ENCODE measurements at regions not wholly inside any gene's neighbourhood (a gene's known extent, or its start where the extent isn't known, plus 50 kb on each side); places are given as distances from the start of the nearest gene placed in this dataset.

DNA sequence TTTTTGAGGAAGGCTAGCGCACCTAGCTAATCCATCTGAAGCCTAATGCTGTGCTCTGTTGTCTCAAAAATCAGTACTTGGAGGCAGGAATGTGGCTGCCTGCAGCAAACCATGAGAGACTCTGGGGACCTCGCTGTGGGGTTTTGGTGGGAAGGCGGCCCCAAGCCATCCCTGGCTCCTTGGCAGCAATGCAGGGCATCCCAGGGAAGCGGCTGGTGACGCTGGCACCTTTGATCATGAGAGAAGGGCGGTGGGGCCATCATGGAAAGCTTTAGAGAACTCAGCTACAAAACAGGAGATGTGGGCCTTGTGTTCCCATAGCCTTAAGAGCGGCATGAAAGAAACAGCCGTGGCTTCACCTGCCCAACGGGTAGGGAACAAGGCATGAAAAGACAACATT, 101.1 kb upstream of the SFSWAP start:
- Histone ChIP-seq H3K27me3 (ENCODE audit: insufficient read depth, low read depth, low read length) (no peaks in the 10 kb centered on the region), H3K36me3 (ENCODE audit: insufficient read depth, low read length) (no peaks in the 10 kb centered on the region), H3K79me2 (replicated peaks; ENCODE audit: insufficient read depth, low read length) (no peaks in the 10 kb centered on the region), H4K20me1 (ENCODE audit: insufficient read depth) (no peaks in the 10 kb centered on the region), H3K9me3 (ENCODE audit: low read length) (no peaks in the 10 kb centered on the region), H3K4me3 (ENCODE audit: low read length) (no peak overlapping the region), H3K9me2 (ENCODE audit: insufficient read depth, low read length) (no peaks in the 10 kb centered on the region), H3K9ac (ENCODE audit: low read length) (no peak overlapping the region), H2AFZ (ENCODE audit: low read depth, low read length) (no peak overlapping the region), H3K27ac (ENCODE audit: low read length) (no peak overlapping the region), H3F3A (ENCODE audit: insufficient read depth, low read length, poor library complexity, severe bottlenecking) (no peaks in the 10 kb centered on the region), H3K4me2 (ENCODE audit: low read length) (no peak overlapping the region)
- TF ChIP-seq, protein P1, sequence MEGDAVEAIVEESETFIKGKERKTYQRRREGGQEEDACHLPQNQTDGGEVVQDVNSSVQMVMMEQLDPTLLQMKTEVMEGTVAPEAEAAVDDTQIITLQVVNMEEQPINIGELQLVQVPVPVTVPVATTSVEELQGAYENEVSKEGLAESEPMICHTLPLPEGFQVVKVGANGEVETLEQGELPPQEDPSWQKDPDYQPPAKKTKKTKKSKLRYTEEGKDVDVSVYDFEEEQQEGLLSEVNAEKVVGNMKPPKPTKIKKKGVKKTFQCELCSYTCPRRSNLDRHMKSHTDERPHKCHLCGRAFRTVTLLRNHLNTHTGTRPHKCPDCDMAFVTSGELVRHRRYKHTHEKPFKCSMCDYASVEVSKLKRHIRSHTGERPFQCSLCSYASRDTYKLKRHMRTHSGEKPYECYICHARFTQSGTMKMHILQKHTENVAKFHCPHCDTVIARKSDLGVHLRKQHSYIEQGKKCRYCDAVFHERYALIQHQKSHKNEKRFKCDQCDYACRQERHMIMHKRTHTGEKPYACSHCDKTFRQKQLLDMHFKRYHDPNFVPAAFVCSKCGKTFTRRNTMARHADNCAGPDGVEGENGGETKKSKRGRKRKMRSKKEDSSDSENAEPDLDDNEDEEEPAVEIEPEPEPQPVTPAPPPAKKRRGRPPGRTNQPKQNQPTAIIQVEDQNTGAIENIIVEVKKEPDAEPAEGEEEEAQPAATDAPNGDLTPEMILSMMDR (IDR thresholded peaks at IDR 0.05; ENCODE audit: poor library complexity, severe bottlenecking), result no peak
- no peak for TF ChIP-seq POLR2AphosphoS5 (IDR thresholded peaks at IDR 0.05)
- no peak for TF ChIP-seq SMC3 (conservative IDR thresholded peaks at IDR 0.05; ENCODE audit: poor library complexity)
- TF ChIP-seq EP300 (conservative IDR thresholded peaks at IDR 0.05; ENCODE audit: poor library complexity, severe bottlenecking), result no peak
- no peak for TF ChIP-seq MXI1 (conservative IDR thresholded peaks at IDR 0.05; ENCODE audit: poor library complexity, severe bottlenecking)
- TF ChIP-seq EZH2 (IDR thresholded peaks at IDR 0.05; ENCODE audit: borderline replicate concordance, insufficient read depth, low read length, poor library complexity, severe bottlenecking), result no peak
- TF ChIP-seq, protein P2, sequence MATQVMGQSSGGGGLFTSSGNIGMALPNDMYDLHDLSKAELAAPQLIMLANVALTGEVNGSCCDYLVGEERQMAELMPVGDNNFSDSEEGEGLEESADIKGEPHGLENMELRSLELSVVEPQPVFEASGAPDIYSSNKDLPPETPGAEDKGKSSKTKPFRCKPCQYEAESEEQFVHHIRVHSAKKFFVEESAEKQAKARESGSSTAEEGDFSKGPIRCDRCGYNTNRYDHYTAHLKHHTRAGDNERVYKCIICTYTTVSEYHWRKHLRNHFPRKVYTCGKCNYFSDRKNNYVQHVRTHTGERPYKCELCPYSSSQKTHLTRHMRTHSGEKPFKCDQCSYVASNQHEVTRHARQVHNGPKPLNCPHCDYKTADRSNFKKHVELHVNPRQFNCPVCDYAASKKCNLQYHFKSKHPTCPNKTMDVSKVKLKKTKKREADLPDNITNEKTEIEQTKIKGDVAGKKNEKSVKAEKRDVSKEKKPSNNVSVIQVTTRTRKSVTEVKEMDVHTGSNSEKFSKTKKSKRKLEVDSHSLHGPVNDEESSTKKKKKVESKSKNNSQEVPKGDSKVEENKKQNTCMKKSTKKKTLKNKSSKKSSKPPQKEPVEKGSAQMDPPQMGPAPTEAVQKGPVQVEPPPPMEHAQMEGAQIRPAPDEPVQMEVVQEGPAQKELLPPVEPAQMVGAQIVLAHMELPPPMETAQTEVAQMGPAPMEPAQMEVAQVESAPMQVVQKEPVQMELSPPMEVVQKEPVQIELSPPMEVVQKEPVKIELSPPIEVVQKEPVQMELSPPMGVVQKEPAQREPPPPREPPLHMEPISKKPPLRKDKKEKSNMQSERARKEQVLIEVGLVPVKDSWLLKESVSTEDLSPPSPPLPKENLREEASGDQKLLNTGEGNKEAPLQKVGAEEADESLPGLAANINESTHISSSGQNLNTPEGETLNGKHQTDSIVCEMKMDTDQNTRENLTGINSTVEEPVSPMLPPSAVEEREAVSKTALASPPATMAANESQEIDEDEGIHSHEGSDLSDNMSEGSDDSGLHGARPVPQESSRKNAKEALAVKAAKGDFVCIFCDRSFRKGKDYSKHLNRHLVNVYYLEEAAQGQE (IDR thresholded peaks at IDR 0.05; ENCODE audit: borderline replicate concordance), result no peak
- no peak for TF ChIP-seq TAF1 (IDR thresholded peaks at IDR 0.05; ENCODE audit: low read depth)

DNA sequence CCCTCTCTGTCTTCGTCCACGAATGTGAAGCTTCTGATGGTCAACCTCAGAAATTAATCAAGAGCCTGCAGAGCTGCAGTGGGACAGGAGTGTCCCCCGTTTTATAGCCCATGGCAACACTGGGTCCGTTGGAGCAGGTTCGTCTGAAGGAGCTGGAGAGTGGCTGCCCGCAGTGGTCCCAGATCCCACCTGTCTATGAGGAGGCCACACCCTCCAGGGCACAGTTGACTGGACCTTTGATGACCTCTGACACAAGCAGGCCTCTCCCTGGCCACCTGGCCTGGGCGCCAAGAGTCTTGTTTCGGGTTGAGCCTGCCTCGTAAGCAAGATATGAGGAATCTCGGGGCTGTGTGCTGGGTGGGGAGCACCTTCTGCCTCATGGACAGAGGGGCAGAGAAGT, 100.7 kb upstream of the SFSWAP start:
- no peak overlapping the region for H3K4me2 ChIP-seq (ENCODE audit: low read length)
- no peaks in the 10 kb centered on the region for H3K9me2 ChIP-seq (ENCODE audit: insufficient read depth, low read length)
- H3K27me3 ChIP-seq (ENCODE audit: insufficient read depth, low read depth, low read length), result no peaks in the 10 kb centered on the region
- H3K4me3 ChIP-seq (ENCODE audit: low read length), result no peak overlapping the region
- H3F3A ChIP-seq (ENCODE audit: insufficient read depth, low read length, poor library complexity, severe bottlenecking), result no peaks in the 10 kb centered on the region
- TF ChIP-seq EZH2 (IDR thresholded peaks at IDR 0.05; ENCODE audit: borderline replicate concordance, insufficient read depth, low read length, poor library complexity, severe bottlenecking), result no peak
- TF ChIP-seq, protein P1 (IDR thresholded peaks at IDR 0.05; ENCODE audit: poor library complexity, severe bottlenecking), result no peak
- TF ChIP-seq, protein P2 (IDR thresholded peaks at IDR 0.05; ENCODE audit: borderline replicate concordance), result no peak
- no peak for TF ChIP-seq EP300 (conservative IDR thresholded peaks at IDR 0.05; ENCODE audit: poor library complexity, severe bottlenecking)
- no peak for TF ChIP-seq RAD21 (conservative IDR thresholded peaks at IDR 0.05)
- TF ChIP-seq POLR2AphosphoS5 (IDR thresholded peaks at IDR 0.05), result no peak
- no peak for TF ChIP-seq TAF1 (IDR thresholded peaks at IDR 0.05; ENCODE audit: low read depth)
- H3K79me2 ChIP-seq (replicated peaks; ENCODE audit: insufficient read depth, low read length), result no peaks in the 10 kb centered on the region
- H3K9ac ChIP-seq (ENCODE audit: low read length), result no peak overlapping the region
- no peaks in the 10 kb centered on the region for H3K9me3 ChIP-seq (ENCODE audit: low read length)
- H3K27ac ChIP-seq (ENCODE audit: low read length), result no peak overlapping the region
- H2AFZ ChIP-seq (ENCODE audit: low read depth, low read length), result no peak overlapping the region
- no peaks in the 10 kb centered on the region for H3K36me3 ChIP-seq (ENCODE audit: insufficient read depth, low read length)
- no peaks in the 10 kb centered on the region for H4K20me1 ChIP-seq (ENCODE audit: insufficient read depth)

All from neural cell (in vitro differentiated cells).